ENCODE measurements at regions not wholly inside any gene's neighbourhood (a gene's known extent, or its start where the extent isn't known, plus 50 kb on each side); places are given as distances from the start of the nearest gene placed in this dataset.
"Not testable (repeated sequence)": the region's sequence is repeated elsewhere in the genome, so short reads cannot be mapped to it uniquely, and the experiment has no call there.

DNA sequence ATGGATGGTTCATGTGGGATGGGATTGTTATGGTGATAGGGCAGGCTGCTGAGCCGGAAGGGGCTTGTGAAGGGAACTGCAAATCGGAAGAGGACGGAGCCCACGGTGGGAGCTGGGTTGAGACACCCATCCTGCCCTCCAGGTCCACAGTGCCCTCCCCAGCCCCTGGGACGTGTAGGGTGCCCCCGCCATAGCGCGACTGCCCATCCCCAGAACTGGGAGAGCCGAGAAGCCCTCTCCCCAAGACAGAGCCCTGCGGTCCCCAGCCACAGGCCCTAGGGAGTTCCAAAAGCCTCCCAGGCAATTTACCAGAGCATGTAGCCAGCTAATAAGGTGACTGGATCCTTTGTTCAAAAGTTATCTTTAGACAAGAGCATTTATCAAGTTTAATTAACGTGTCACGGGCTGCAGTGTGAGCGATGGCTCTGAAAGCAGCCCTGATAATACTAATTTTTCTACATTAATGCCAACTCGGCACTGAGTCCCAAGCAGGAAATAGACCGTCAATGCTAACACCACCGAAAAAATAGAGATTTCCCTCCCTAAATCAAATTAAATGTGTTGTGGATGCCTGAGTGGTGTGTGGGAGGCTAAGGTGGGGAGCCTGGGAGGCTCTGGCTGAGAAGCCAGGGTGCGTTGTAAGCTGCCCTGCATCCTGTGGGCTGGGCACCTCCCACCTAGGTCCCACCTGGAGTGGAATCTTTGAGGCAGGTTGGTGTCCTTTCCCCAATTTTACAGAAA lies 76.8 kb upstream of the RTL6 start:
- DNase-seq, result no peak

DNA sequence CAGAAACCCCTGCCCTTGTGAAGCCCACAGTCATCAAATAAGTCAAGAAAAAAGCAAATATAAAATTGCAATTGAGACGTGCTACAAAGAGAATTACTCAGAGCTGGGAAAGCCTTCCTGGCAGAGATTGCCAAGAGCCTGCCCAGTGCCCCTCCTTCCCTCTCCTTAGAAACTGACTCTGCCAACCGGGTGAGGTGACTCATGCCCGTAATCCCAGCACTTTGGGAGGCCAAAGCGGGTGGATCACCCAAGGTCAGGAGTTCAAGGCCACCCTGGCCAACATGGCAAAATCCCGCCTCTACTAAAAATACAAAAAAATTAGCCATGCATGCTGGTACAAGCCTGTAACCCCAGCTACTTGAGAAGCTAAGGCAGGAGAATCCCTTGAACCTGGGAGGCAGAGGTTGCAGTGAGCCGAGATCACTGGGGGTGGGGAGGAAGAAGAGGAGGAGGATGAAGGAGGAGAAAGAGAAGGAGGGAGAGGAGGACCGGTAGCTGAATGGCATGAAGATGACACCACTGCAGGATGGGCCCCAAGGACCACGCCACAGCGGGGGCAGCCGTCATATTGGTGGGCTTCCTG lies 76.1 kb upstream of the RTL6 start:
- no peak for DNase-seq

DNA sequence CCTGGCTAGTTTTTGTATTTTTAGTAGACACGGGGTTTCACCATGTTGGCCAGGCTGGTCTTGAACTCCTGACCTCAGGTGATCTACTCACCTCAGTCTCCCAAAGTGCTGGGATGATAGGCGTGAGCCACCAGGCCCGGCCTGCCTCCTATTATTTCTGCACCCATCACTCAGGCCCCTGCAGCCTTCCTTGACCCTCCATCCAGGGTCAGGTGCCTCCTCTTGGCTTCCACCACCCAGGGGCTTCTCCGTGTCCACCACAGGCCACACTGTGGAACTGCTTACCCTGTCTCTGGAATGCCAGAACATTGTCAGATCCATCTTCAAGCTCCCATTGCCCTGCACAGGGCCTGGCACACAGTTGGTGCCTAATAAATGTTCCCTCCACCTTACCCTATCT lies 75.4 kb upstream of the RTL6 start:
- DNase-seq, result no peak

DNA sequence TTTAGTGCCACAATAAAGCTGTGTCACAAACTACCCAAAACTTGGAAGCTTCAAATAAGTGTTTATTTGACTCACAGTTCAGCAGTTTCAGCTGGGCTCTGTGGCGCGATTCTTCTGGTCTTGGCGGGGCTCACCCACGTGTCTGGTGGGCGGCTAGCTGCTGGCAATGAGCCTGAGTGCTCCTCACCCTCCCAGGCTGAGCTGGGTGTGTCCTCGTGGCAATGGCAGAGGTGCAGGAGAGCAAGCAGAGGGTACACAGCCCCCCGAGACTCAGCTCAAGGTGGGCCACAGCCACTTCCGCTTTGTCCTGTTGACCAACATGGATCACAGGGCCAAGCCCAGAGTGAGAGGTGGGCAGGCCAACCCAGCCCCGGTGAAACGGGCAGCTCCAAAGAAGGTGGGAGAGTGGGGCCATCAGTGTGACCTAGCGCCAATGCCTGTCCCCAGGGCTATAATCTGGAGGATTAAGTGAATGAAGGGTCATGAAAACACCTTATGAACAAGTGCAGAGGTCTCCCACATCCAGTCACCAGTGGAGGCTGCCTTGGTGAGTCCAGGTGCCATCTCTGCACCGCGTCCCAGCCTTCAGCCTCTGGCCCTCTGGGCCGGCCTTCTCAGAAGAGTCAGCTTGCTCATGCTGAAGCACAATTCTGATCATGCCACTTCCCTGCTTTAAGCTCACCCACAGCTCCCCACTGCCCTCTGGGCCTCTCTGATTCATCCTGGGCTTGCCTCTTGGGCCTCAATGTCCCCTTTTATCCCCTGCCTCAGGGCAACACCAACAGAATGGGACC lies 74.6 kb upstream of the RTL6 start:
- no peak for DNase-seq

DNA sequence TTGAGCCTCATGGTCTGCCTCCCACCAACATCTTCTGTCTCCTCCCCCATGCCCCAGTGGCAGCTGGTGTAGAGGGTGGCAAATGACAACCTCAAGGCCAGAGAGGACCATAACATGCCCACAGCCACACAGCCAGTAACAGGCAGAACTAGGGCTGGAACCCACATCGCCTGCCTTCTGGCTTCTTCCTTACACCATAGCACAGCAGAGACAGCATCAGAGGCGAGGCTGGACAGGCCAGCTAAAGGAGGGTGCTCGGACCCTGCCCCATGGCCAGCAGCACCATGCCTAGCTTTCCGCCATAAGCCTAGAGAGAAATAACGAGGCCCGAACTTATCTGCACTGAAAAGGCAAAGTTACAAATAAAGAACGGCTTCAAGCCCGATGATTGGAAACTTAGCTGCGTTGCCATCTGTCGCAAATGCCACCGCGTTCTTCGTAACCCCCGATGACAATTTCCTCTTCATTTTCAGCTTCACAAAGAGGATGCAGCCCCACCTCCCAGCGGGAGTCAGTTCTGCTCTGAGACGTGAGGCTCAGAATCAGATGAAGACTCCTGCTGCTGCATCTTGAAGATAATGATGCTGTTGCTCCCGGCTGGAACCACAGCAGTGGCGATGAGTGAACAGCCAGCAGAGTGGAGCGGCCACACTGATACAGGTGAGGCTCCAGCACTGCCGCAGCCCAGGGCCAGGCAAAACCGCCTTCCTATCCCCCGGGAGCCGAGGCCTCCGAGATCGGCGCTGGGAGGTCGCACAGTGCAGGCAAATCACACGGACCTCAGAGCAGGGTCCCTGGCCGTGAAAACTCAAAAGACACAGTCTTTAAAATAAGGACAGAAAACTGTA lies 73.8 kb upstream of the RTL6 start:
- DNase-seq, result no peak

DNA sequence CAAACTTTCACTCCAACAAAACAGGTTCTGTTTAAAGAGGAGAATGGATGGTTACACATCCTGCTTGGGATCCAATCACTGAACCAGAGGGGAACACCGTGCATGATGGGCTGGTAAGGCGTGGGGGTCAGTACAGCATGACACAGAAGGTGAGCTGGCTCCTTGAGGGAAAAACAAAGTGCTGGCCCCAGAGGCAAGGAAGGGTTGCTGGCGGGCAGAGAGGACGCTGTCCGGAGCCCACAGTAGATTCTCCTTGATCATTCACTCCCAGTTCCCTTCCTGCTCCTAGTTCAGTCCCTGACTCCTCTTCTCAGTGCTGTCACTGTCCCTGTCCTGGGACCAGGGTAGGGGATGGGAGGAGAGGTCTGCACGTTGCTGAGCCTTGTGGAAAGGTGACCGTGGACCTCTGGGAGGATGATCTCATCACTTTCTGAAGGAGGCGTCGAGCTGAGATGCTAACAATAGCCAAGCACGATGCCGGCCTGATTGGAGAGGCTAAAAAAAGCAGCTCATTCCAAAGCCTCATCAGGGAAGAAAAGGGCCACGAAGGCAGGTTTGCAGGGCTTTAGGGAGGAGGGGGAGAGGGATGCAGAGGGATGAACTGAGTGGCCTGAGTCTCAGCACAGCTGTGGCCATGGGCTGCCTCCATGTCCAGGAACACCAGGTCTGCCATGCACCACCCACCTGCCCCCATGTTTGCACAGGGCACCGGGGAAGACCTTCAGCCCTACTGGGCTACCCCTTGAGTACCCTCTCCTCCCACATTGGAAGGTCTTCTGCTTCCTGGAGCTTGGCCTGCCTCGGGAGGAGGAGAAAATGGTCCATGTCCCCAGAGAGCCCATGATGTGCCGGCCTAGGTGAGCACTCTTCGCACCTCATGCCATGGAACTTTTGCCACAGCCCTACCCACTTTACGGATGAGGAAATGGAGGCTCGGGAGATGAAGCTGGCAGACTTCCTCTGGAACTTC lies 72.7 kb upstream of the RTL6 start:
- DNase-seq, result no peak

DNA sequence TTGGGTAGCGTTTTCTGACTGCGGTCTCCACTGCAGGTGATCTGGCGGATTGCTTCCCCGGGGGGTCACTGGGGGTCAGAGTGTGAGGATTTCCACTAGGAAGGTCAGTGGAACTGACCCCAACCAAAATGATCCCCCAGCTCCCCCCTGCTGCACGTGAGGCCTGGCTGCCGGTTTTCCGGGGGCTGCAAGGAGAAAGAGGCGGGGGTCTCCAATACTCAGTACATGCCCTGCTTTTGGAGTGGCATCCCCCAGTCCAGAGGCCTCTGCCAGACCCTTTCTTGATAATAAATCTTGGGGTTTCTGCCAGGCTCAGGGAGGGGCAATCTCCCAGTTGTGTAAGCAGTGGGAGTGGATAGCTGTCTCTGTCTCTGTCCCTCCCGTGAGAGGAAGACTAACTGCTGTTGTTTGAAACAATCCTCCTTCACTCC lies 71.5 kb upstream of the RTL6 start:
- DNase-seq, result no peak

DNA sequence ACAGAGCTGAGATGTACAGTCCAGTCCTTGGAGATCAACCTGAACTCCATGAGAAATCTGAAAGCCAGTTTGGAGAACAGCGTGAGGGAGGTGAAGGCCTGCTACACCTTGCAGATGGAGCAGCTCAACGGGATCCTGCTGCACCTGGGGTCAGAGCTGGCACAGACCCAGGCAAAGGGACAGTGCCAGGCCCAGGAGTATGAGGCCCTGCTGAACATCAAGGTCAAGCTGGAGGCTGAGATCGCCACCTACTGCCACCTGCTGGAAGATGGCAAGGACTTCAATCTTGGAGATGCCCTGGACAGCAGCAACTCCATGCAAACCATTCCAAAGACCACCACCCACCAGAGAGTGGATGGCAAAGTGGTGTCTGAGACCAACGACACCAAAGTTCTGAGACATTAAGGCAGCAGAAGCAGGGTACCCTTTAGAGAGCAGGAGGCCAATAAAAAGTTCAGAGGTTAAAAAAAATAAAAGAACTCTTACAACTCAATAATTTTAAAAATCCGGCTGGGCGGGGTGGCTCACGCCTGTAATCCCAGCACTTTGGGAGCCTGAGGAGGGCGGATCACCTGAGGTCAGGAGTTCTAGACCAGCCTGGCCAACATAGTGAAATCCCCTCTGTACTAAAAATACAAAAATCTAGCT lies 69.9 kb upstream of the RTL6 start:
- peak; percentile 48 for DNase-seq

DNA sequence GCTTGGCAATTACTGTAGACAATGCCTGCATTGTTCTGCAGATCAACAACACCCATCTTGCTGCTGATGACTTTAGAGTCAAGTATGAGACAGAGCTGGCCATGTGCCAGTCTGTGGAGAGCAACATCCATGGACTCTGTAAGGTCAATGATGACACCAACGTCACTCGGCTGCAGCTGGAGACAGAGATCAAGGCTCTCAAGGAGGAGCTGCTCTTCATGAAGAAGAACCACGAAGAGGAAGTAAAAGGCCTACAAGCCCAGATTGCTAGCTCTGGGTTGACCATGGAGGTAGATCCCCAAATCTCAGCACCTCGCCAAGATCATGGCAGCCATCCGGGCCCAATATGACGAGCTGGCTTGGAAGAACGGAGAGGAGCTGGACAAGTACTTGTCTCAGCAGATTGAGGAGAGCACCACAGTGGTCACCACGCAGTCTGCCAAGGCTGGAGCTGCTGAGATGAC lies 69.4 kb upstream of the RTL6 start:
- not testable (repeated sequence) for DNase-seq

DNA sequence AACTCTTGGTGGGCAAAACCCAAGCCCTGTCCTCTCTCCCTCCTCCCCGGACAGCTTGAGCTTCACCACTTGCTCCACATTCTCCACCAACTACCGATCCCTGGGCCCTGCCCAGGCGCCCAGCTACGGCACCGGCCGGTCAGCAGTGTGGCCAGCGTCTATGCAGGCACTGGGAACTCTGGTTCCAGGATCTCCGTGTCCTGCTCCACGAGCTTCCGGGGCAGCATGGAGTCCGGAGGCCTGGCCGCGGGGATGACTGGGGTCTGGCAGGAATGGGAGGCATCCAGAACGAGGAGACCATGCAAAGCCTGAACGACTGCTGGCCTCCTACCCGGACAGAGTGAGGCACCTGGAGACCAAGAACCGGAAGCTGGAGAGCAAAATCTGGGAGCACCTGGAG lies 68.9 kb upstream of the RTL6 start:
- DNase-seq, result no peak

DNA sequence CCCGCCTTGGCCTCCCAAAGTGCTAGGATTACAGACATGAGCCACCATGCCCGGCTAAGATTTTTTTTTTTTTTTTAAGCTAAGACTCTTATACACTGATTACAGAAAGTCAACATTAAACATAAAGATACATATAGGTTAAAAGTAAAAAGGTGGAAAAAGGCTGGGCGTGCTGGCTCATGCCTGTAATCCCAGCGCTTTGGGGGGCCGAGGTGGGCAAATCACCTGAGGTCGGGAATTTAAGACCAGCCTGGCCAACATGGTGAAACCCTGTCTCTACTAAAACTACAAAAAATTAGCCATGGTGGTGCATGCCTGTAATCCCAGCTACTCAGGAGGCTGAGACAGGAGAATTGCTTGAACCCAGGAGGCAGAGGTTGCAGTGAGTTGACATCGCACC lies 64.6 kb upstream of the RTL6 start:
- not testable (repeated sequence) for DNase-seq

DNA sequence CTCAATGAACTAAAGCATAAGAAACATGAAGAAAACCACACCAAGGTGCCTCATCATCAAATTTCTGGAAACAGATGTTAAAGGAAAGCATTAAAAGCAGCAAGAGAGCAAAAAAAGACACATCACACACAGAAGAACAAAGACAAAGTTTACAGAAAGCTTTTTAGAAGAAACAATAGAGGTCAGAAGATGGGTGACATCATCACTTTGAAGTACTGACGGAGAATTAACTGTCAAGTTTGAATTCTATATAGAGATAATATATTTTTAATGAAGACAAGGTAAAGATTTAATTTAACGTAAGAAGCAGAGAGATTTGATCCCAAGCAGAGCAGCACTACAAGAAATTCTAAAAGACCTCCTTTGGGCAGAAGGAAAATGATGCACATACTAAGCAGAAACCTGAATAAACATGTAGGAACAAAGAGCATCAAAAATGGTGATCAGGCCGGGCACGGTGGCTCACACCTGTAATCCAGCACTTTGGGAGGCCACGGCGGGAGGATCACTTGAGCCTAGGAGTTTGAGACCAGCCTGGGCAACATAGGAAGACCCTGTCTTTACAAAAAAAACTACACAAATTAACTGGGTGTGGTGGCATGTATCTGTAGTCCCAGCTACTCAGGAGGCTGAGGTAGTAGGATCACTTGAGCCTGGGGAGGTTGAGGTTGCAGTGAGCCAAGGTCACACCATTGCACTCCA lies 63.3 kb upstream of the RTL6 start:
- no peak for DNase-seq

DNA sequence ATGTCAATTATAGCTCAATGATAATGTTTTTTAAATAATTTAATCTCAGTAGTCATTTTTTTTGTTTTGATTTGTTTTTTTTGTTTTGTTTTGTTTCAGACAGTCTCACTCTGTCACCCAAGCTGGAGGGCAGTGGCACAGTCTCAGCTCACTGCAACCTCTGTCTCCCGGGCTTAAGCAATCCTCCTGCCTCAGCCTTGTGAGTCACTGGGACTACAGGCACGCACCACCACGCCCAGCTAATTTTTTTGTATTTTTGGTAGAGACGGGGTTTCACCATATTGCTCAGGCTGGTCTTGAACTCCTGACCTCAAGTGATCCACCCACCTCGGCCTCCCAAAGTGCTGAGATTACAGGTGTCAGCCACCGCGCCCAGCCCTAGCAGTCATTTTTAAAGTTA lies 60.6 kb upstream of the RTL6 start:
- DNase-seq, result peak; percentile 36

DNA sequence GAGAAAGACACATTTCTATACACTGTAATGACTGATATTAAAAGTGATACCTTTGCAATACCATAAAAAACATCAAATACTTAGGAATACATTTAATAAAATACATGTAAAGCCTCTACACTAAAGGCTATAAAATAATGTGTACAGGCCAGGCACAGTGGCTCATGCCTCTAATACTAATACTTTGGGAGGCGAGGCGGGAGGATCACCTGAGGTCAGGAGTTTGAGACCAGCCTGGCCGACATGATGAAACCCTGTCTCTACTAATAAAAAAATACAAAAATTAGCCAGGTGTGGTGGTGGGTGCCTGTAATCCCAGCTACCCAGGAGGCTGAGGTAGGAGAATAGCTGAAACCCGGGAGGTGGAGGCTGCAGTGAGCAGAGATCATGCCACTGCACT lies 59.8 kb upstream of the RTL6 start:
- DNase-seq, result not testable (repeated sequence)

DNA sequence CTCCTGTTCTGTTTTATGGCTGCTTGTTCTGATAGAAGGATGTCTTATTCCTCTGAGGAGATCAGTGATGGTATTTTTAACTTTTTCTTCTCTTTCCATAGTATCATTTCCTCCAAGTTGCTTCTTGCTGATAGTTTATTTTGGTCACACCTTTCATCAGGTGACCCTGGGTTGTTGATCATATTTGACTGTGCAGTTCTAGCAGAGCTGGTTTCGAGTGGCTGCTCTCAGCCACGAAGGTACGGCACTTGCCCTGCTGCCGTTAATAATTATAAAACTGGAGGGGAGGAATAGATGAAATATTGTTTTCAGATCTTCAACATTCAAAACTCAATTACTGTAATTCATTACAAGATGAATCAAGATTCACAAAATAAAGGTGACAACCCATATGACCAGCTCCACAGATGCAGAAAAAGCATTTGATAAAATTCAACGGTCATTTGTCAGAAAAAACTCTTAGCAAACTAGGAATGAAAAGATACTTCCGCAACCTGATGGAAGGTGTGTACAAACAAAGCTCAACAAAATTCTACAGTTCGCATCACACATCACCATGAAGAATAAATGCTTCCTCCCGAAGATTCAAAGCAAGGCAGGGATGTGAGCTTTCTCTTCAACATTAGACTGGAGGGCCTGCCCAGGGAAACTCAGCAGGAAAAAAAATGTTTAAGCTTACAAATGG lies 59.2 kb upstream of the RTL6 start:
- DNase-seq, result no peak

DNA sequence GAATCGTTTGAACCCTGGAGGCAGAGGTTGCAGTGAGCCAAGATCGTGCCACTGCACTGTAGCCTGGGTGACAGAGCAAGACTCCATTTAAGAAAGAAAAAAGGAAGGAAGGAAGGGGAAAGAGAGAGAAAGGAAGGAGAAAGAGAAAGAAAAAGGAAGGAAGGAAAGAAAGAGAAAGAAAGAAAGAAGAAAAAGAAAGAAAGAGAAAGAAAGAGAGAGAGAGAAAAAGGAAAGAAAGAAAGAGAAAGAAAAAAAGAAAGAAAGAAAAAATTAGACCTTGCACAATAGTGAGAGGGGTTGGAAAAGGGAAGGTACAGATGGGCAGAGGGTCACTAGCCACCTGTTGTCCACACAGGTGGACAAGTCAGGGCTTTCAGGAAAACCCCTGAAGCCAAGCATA lies 57.6 kb upstream of the RTL6 start:
- no peak for DNase-seq

DNA sequence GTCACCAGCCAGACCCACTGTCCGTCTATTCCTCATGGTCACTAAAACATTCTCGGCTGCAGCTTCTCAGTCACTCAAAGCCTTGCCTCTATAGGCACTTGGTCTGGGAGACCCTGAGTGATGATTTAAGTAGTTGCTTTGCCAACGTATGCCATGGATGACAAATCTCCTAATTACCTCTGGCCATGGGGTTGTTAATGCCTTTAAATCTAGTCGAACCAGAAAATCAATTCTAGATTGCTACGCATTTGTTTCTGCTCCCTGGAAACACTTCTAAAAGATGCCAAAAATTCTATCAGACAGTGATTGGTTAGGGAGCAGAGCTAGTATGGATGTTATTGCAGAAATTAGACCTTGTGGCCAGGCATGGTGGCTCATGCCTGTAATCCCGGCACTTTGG lies 57.0 kb upstream of the RTL6 start:
- DNase-seq, result no peak

DNA sequence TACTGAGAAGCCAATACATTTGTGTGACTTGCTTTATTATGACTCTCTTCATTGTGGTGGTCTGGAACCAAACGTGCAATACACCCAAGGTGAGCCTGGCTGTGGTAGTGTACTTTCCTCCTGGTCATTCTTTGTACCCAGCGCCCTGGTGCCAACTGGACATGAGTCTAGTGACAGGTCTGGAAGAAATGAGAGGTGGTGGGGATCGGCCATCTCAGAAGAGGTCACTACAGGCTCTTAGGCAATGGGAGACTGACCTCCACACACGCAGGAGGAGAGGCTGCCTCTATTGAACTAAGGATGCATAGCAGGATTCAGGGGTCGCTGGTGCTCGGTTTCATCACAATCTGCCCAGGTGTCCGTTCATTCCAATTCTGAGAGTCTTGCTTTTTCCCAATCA lies 56.4 kb upstream of the RTL6 start:
- no peak for DNase-seq

DNA sequence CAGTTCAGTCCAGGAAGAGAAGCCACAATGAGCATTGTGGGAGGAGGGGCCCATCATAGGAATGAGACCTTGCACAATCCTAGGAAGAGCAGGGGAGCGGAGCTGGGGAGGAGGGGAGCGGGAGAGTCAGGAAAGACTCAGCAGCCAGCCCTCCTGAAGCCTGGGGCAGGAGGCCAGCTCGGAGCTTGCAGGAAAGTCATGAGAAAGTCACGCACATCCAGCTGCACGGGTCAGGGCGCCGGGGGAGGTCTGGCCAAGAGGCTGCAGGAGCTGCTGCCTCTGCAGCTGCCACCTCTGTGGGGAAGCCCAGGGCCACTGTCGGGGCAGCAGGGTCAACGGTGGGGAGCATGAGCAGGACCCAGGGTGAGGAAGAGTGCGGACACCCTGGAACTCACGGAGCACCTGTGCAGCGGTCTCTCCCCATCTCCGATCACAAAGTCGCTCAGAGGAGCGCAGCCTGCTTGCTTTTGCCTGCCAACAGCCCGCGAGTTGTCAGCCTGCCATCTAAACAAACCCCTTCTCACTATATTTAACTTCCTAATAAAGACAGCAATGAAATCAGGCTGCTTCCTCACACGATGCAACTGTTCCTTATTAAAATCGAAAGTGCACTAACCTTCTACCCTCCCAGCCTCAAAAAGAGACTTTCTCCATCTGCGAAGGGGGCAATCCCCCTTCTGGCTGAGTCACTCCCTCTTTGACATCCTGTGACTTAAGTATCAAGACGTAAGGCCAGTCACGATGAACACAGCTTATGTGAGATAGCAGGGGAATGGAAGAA lies 52.9 kb upstream of the RTL6 start:
- peak; percentile 47 for DNase-seq
